HG03469 (cell line): ENCODE measurements at regions not wholly inside any gene's neighbourhood (a gene's known extent, or its start where the extent isn't known, plus 50 kb on each side); places are given as distances from the start of the nearest gene placed in this dataset.

Experiments
- ATAC-seq: cut with Tn5 transposase; IDR thresholded peaks from one replicate; pipeline ENCODE4 v1.9.1; 2021; ENCODE audit warnings: mild to moderate bottlenecking, moderate library complexity, moderate number of reproducible peaks; ENCODE audit not compliant: unreplicated experiment

DNA sequence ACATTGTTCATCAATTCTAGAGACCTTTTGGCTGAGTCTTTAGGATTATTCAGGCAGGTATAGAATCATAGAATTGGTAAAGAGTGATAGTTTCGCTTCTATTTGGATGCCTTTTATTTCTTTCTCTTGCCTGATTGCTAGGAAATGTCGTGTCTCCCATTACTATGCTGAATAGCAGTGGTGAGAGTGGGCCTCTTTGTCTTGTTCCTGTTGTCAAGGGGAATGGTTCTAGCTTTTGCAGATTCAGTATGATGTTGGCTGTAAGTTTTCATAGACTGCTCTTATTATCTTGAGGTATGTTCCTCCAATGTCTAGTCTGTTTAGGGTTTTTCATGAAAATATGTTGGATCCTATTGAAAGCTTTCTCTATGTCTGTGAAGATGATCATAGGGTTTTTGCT is 200.2 kb upstream of the PABPC4L start:
- ATAC-seq, result no peak

DNA sequence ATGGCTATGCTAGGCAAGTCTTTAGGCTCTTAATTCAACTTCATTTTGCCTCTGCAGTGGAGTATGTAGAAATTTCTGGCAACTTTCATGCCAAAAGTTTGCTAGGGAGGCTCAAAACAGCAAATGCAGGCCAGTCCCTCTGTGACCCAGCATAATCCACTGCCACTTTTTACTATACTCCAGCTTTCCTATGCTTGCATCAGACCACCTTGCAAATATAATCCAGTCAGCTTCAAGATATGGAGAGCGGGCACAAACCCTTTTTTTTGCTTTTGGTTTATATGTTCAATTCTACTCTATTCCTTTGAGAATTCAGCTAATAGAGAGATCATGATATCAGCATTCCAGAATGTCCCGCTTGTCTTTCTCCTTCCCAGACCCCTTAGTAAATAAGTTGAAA is 192.0 kb upstream of the PABPC4L start:
- ATAC-seq, result no peak

- no peak for ATAC-seq
These were observed 188.7 kb upstream of the PABPC4L start for GRCh38 chr4:134390319-134390718.

DNA sequence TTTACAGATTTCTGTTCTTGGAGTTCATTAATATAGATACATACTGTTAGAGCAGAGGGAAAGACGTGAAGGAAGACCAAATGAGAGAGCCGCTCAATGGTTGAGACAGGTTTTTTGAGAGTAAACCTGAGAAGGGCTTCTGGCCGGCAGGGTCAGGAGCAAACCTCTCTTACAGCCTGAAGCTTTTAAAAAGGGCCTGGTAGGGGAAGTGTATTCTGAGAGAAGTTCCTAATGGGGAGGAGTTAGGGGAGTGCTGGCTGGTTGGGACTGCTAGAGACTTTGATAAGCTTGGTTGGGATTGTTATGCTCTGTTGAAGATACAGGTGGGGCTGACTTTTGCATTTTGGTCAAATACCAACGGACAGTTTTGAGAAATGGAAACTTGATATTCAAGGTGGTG is 186.8 kb upstream of the PABPC4L start:
- ATAC-seq, result no peak

- no peak for ATAC-seq
These were observed 181.1 kb upstream of the PABPC4L start for GRCh38 chr4:134382478-134383227.

GRCh38 chr4:134375775-134376174 is 174.2 kb upstream of the PABPC4L start:
- ATAC-seq, result no peak

- no peak for ATAC-seq
These were observed 164.3 kb upstream of the PABPC4L start for GRCh38 chr4:134365852-134366251.

DNA sequence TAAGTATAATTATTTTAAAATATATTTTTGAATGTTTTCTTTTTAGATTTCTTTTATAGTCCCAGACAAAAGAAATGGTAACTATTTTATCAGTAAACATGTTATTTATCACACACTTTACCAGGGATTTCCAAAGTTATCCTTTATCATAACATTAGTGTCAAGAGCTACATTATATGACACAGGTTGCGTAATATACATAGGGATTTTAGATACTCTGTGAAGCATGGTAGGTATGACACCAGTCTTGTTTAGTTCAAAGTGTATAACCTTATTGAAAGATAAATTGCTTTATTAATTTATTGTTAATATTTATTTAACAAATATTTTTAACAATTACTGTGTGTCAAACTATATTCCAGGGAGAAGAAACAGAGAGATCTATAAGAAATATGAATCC is 163.3 kb upstream of the PABPC4L start:
- ATAC-seq, result no peak

DNA sequence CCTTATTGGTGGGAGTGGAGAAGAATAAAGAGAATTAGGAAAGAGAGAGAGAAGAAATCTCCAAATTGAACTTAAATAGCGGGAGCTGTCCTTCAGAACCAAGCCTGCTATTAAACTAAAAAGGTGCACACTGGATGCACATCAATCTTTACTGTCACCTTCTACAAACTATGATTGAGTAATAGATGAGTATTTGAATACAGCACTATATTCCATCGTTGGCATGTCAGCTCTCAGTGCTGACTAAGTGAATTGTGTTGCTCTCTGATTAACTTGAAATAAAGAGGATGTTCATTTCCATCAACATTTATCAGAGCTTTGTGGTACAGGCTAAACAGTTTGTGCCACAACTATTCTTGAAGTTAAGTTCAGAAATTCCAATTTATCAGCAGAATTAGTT is 143.7 kb upstream of the PABPC4L start:
- no peak for ATAC-seq

DNA sequence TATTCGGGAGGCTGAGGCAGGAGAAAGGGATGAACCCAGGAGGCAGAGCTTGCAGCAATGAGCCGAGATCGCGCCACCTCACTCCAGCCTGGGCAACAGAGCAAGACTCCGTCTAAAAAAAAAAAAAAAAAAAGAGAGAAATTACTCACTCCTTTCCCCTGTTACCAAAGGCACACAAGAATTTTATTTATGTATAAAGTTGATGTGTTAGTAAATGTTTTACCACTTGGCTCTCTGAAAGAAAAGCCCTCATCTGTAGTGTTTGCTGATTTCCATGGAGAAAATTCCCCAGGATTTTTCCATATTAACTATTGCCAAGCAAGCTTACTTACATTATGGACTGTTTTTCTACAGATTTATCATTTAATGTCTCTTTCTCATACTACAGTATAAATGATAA is 142.1 kb upstream of the PABPC4L start:
- ATAC-seq, result no peak

- ATAC-seq, result no peak
These were observed 141.5 kb upstream of the PABPC4L start for GRCh38 chr4:134343081-134343480.

- ATAC-seq, result no peak
These were observed 136.0 kb upstream of the PABPC4L start for GRCh38 chr4:134337574-134337973.

DNA sequence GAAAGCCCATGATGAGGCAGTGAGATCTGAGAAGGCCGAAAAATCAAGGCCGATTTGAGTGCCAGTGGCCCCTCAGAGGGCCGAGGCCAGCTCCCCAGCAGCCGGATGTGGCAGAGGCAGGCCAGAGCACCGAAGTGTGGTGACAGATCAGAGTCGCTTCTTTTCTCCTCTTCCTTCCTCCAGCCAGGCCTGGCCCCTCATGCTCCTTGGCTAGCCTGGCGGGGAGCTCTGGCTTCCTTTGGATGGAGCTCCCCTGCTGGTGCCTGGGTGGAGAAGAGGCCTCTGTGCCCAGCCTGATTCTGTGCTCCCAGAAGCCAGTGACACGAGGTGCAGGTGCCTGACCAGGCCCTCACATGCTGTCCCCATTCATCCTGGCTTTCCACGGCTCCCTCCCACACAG is 127.2 kb upstream of the PABPC4L start:
- no peak for ATAC-seq

GRCh38 chr4:134327274-134328122 is 125.9 kb upstream of the PABPC4L start:
- no peak for ATAC-seq

DNA sequence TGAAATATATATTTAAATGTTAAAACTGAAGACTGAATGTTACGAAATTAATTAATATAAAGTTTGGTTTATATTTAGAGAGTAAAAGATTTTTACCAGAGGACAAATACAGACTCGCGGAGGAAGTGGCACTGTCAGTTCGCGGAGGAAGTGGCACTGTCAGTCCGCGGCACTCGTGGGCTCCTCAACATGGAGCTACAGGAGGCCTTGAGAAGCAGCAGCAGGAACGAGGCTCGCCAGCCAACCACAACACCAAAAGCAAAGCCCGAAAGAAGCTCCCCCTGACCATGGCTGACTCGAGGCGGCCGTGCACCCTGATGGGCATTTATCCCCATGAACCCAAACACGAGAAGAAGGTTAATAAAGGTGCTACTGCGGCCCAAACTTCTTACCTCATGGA is 125.3 kb upstream of the PABPC4L start:
- no peak for ATAC-seq

DNA sequence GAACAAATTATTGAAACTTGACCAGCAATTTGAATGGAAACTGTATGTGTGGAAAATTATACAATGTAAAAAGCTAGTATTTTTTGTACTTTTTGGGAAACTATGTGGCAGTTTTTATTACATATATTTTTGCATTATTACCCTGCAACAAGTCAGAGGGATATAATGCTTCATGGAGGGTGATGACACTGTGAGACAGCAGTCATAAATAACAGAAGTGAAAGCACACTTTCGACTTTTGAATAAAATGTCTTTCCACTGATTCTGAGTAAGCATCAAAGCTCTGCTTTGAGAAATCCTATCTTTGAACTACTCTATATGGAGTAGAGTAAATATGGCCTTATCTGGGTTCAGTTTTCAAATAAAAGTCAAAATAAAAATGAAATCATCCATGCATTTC is 122.6 kb upstream of the PABPC4L start:
- no peak for ATAC-seq

GRCh38 chr4:134320048-134320447 is 118.5 kb upstream of the PABPC4L start:
- ATAC-seq, result no peak

- no peak for ATAC-seq
These were observed 112.0 kb upstream of the PABPC4L start for GRCh38 chr4:134313591-134313990.

DNA sequence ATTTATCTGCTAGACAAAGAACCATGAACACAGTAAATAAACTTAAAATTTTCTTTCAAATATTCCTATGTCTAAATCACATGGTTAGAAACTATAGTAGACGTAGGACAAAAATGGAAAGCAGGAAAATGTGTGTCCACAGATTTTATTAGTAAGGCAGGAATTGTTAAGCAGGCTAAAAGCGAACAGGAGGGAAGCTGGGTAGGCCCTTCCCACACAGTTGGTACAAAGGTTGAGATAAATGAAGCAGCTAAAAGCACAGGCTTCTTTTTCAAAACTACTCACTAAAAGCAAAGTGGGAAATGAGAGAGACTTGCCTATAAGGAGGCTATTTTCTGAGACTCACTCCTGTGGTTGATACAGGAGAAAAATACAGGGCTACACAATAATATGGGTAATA is 108.1 kb upstream of the PABPC4L start:
- ATAC-seq, result no peak

GRCh38 chr4:134308910-134309309 is 107.3 kb upstream of the PABPC4L start:
- no peak for ATAC-seq

GRCh38 chr4:134298313-134298712 is 96.7 kb upstream of the PABPC4L start:
- ATAC-seq, result no peak

GRCh38 chr4:134297765-134298164 is 96.2 kb upstream of the PABPC4L start:
- ATAC-seq, result no peak
